22Rv1 (cell line): ENCODE measurements at regions not wholly inside any gene's neighbourhood (a gene's known extent, or its start where the extent isn't known, plus 50 kb on each side); places are given as distances from the start of the nearest gene placed in this dataset.

Experiments
- H3K27ac ChIP-seq: fragments of 450-650 bp; 2 replicates; pipeline ENCODE4 v1.5.1; 2017
- CTCF ChIP-seq: fragments of 450-650 bp; IDR thresholded peaks from 2 replicates; pipeline ENCODE4 v1.5.1; 2017; ENCODE audit warnings: mild to moderate bottlenecking
- ZFX ChIP-seq: fragments of 450-650 bp; IDR thresholded peaks from 2 replicates; pipeline ENCODE4 v1.6.1; 2017; ENCODE audit warnings: antibody characterized with exemption, borderline replicate concordance

DNA sequence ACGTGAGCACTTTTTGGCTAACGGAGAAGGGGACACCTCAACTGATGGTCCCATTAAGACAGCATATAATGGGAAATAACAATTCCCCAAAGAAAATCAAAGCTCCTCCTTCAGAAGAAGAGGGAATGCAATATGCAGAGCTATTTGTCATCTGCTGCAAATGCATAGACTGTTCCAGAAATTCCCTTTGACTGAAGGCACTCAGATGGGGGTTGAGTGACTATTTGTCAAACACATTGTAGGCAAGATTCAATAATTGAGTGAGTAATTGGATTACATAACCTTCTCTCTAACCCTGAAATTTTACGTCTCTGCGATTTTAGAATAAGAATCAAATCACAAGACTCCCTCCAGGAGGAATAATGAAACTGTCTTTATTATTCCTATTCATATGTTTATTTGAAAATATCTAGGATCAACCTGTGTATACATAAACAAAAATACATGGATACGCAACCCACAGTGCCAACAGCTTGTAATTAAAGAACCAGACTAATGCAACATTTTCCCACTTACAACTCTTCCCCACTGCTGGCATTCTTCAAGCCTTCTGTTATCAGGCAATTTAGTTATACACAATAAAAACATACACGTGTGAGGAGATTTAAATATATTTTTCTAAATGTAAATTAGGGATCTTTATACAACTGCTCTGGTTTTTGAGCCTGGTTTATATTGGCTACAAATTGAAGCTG, 256.6 kb downstream of the GBA3 start:
- TF ChIP-seq ZFX = no peak
- TF ChIP-seq CTCF = no peak
- H3K27ac ChIP-seq = no peak overlapping the region

GRCh38 chr4:22947851-22948250, 255.1 kb downstream of the GBA3 start:
- no peak overlapping the region for H3K27ac ChIP-seq
- no peak for TF ChIP-seq ZFX
- no peak for TF ChIP-seq CTCF

DNA sequence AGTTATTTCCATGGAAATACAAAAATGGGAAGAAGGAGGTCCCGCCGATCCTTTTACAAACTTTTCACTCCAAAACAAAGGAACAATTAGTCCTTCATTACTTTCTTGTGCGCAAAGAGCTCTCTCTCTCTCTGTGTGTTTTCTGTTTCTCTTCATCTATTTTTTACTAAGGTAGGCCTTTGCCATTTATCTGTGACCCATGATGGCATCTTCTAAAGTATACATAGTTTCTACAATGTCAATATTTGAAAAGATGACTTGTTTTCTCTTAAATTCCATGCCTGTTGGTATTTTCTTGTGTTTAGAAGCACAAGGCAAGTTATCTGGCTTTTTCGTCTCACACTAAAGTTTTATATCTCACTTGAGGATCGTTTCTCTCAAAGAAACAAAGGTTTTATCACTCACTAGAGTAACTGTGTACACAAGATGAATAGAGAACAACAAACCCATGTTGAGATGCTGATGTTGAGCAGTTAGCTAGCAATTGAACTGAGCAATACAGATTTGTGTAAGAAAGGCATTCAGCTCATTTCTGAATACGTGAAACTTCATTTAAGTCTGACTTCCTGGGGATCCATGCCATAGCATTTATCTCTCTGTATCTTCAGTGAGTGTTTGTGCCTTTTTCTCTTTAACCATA, 250.3 kb downstream of the GBA3 start:
- TF ChIP-seq ZFX (no peak), CTCF (no peak)
- H3K27ac ChIP-seq = no peak overlapping the region

GRCh38 chr4:22941688-22942375, 249.1 kb downstream of the GBA3 start:
- no peak for TF ChIP-seq CTCF
- no peak for TF ChIP-seq ZFX
- no peak overlapping the region for H3K27ac ChIP-seq

DNA sequence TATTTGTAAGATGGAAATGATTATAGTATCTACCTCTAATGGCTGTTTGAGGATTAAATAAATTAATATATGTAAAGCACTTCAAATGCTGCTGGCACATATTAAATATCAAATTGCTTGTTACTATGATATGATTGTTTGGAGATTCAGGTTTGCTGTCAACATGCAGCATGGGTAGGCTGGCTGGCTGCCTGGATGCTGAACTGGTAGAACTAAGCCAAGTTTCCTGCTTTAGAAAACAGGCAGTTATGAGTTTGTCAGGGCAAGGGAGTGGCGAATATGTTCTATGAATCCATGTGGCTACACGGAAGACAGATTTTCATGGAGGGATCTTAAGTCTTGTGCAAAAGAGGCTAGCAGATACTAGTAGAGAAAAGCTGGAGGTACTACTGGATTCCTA, 239.6 kb downstream of the GBA3 start:
- H3K27ac ChIP-seq = no peak overlapping the region
- no peak for TF ChIP-seq ZFX
- TF ChIP-seq CTCF = no peak

DNA sequence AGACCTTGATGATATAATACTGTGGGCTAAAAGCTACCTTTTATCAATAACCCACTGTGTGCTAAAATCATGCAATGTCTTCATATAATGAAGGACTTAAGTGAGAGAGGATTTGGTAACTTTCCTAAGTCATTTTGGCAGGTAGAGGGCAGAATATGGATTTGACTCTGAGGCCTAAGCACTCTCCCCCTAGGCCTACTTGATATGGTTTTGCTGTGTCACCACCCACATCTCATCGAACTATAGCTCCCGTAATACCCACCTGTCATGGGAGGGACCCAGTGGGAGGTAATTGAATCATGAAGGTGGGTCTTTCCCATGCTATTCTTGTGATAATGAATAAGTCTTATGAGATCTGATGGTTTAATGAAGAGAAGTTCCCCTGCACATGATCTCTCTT, 229.7 kb downstream of the GBA3 start:
- H3K27ac ChIP-seq = no peak overlapping the region
- TF ChIP-seq ZFX (no peak), CTCF (no peak)

DNA sequence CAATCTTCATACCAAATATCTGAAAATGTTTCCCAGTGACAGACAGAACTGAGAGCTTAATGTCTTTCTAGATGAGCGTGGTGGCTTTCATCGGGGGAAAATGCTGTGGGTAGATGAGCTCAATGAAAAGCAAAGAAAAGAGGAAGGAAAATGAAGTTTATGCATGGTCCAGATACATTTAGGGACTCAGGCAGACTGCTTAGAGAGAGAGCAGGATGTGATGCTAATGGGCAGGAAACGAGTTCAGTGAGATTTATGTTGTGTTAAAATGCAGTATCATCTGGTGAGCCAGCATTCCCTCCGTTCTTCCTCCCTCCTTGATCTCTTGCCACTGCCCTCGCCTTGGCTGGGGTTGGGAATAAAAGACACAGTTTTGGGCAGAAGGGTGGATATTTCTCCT, 229.2 kb downstream of the GBA3 start:
- TF ChIP-seq ZFX = no peak
- TF ChIP-seq CTCF = no peak
- no peak overlapping the region for H3K27ac ChIP-seq
